NOMO-1 (cell line): ENCODE measurements at regions not wholly inside any gene's neighbourhood (a gene's known extent, or its start where the extent isn't known, plus 50 kb on each side); places are given as distances from the start of the nearest gene placed in this dataset.

Experiments used
- DNase-seq, 2 experiments: peaks; one replicate each; lab custom pipeline; 2025; ENCODE audit not compliant: unreplicated experiment in 2 of 2; lab: John Stamatoyannopoulos, UW

DNA sequence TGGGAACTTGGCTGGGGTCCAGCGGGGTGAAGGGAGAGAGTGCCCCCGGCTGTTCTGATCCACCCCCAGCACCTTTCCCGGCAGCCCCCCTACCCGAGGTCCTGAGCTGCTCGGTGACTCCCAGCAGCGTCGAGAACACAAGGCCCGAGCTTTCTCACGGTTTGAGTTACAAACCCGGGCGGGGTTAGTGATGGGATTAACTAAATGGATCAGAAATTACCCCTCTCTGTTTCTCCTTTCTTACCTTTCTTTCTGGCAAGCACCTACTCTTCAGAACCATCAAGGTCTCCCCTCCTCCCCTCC lies 139.4 kb upstream of the GPC1 start:
- no peak for DNase-seq

- no peak for DNase-seq
Observed at GRCh38 chr2:240296476-240297255, 138.8 kb upstream of the GPC1 start.

GRCh38 chr2:240297256-240298116 lies 138.0 kb upstream of the GPC1 start:
- DNase-seq = no peak

DNA sequence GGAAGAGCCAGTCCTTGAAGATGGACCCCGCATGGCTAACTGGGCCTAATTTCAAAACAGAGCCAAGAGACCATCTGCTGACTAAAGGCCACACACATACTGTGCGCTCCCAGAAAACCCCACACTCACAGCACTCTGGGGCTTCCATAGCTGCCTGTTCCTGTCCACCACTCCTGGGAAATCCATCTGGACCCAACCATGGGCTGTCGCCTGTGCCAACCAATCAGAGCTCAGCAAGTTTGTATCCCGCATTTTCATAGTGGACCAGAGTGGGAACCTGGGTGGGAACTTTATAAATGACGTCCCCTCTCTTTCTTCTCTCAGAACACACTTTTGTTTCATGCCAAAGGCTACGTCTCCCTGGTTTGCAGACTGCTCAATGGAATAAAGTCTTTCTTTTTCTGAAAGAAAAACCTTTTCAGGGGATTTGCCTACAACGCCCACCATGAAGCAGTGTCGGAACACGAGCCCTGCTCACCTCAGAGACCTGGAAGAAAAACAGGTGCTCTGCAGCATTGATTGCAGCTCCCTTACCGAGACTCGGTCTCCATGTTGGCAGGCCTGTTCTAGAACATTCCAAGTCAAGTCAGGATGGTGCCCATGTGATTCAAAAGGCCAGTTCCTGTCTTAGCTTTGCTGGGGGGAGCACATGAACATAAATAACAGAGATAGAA lies 137.2 kb upstream of the GPC1 start:
- DNase-seq = no peak

- DNase-seq = no peak
Observed at GRCh38 chr2:240298803-240299709, 136.4 kb upstream of the GPC1 start.

DNA sequence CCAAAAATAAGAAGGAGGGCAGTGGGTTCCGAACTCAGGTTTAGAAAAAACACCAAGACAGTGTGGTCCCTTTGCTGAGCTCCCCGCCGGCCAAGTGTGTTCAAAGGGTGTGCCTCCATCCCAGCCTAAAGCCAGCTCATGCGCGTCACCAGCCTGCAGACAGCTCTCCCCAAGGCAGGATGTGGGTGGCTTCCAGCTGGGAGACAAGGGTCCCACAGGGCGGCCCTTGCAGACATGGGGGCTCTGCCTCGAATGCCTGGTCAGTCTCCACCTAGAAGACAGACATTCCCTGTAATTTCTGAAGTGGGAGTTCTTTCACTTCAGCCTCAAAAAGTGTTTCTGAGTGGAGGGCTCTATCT lies 135.8 kb upstream of the GPC1 start:
- DNase-seq = no peak

DNA sequence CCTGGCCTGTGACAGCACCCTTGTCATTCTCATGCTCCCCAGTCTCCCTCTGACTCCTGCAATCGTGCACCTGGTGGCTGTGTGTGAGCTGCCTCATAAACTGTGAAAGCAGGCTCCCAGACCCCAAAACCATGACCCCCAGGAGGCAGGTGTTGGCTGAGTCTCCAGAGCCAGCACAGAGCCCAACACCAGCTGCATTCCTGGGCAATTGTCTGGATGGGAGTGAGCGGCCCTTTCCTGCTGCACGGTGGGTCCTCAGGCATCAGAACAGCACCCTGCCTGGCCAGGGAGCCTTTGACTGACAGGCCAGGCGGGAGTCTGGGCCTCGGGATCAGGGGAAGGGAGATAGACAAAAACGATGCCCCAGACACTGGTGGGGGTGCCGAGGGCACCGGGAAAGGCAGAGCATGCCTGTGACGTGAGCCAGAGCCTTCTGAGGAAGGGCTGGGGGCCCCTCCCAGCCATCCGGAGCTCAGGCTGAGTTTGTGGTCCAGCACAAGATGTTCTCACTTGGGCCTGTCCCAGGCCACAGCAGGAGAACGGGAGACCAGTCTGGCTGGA lies 135.1 kb upstream of the GPC1 start:
- no peak for DNase-seq

DNA sequence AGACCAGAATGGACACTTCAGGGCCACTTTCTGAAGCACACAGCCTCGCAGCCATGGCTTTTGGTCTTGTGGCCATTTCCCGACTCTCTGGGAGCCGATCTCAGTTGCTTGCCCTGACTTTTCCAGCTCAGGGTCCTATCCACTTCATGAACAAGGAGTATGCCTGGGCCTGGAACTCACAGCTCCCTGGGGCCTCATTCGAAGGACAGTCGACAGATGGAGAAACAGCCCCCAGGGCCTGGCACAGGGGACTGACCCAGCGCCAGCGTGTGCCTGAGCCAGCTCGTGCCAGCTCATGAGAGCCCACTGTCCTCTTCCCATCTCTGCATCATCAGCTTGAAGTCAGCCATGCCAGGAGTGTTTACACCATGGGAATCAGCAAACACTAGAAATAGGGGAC lies 134.6 kb upstream of the GPC1 start:
- no peak for DNase-seq

GRCh38 chr2:240301256-240301795 lies 134.1 kb upstream of the GPC1 start:
- DNase-seq = no peak

GRCh38 chr2:240302041-240302440 lies 133.4 kb upstream of the GPC1 start:
- DNase-seq = no peak

DNA sequence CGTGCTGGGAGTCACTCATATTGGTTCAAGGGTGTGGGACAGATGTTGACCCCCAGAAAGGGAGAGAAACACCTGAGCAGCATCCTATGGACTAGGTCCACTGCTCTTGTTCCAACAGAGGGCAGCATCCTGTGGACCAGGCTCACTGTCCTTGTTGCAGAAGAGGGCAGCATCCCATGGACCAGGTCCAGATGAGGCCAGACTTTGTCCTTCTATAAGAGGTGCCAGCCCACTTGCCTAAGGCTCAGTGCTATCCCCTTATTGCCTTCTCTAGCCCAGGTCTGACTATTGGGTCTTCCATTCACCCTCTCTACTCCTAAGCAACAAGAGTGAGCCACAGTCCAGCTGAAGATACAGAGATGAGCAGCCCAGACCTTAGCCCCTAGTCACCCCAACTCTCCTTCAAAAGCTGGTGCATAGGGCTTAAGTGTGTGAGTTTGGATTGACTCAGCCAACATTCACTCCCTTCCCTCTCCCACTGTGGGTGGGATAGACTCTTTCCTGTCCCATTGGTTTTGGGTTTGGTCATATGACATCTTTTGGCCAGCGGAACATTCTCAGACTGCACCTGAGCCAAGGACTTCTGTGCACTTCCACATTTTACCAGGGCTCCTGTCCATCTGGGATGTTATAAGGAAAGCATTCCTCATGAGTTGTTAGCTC lies 132.4 kb upstream of the GPC1 start:
- no peak for DNase-seq

DNA sequence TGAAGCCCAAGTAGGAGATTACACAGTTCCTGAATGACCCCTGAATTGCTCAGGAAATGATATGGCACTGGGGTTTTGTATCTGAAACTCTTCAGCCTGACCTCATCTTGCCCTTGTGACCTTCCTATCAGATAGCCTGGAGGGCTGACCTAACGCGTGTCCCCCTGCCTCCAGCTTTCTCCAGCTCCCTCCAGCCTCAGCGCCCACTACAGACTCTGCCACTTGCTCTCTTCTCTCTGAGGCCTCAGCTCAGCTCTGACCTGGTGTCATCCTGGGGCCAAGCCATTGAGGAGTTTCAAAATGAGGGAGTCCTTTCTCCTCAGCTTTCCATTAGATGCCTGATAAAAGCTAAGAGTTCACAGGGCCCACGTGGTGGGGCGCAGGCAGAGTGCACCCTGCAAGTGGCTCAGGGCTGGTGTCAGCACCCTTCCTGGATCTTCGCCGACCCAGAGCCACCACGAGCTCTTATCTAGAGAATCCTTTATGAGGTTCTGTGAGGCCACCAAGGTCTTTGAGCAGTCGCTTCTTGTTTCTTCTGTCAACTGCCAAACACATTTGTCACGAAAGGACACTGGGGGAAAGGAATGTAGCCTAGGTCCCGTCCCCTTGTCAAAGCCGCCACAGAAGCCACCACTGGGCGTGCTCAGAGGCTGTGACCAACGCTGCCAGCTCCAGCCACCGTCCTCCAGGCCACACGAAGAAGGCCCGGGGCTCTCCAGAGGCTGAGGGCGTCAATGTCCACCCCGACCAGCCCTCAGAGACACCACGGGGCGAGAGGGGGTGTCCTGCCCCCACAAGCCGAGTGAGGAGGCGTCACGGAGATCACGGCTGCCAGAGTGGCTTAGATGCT lies 131.3 kb upstream of the GPC1 start:
- DNase-seq = no peak

DNA sequence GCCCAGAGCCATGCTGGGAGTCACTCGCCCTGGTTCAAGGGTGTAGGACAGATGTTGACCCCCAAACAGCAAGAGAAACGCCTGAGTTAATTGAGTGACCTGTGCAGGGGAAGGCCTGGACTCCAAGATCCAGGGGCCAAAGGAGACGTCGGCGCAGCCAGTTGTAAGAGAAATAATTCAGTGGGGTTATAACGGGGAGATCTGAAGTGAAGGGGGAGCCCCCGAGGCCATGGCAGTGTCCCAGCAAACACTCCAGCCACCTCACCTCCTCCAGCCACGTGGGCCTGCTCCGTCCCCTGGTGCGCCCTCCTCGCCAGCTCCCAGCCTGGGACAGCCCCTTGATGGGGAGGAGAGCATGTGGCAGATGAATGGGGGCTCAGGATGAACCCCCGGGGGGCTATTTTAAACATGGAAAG lies 130.7 kb upstream of the GPC1 start:
- no peak for DNase-seq

DNA sequence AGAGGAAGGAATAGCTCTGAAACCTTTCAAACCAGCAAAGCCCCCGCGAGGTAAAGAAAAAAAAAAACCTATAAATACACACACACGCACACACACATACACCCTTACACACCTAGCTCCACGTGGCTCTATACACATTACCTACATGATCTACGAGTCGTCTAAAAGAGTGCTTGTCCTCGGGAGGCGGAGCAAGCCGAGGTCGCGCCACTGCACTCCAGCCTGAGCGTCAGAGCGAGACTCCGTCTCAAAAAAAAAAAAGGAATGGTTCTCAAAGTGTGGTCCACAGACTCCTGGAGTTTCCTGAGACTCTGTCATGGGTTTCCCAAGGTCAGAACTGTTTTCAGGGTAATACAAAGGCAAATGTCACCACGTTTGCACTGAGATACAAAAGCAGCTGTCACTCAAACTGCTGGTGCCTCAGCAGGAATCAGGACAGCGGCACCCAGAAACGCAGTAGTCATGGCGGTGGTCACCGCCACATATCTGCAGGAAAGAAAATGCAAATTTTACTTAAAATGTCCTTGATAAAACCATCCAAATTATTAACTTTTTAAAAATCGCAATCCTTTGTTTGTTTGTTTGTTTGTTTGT lies 130.0 kb upstream of the GPC1 start:
- no peak for DNase-seq

- no peak for DNase-seq
Observed at GRCh38 chr2:240306185-240306584, 129.3 kb upstream of the GPC1 start.

DNA sequence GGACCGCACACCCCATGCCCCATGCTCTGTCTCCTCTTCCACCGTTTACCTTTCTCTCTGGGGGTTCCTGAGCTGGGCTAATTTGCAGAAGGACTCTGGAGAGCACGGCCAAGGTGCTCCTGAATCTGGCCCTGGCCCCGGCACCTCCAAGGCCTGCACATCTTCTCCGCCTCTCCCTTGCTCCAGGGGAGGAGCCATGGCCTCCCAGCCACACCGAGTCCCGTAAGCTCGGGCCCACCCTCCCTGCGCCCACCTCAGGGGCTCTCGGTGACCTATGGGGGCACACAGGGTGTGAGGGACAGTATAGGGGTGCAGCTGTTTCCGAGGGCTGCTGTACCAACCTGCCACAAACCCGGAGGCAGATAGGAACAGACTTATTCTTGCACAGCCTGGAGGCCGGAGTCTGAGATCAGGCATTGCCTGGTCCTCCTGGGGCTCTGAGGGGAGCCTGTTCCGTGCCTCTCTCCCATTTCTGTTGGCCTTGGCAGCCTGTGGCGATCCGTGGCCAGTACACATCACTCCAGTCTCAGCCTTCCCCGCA lies 127.3 kb upstream of the GPC1 start:
- no peak for DNase-seq

DNA sequence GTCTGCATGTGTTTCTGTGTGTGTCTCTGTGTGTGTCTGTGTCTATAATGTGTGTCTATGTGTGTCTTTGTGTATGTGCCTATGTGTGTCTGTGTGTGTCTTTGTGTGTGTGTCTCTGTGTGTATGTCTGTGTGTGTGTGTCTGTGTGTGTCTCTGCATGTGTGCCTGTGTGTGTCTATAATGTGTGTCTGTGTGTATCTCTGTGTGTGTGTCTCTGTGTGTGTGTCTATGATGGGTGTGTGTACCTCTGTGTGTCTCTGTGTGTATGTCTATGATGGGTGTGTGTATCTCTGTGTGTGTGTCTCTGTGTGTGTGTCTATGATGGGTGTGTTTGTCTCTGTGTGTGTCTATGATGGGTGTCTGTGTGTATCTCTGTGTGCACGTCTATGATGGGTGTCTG lies 126.2 kb upstream of the GPC1 start:
- no peak for DNase-seq

DNA sequence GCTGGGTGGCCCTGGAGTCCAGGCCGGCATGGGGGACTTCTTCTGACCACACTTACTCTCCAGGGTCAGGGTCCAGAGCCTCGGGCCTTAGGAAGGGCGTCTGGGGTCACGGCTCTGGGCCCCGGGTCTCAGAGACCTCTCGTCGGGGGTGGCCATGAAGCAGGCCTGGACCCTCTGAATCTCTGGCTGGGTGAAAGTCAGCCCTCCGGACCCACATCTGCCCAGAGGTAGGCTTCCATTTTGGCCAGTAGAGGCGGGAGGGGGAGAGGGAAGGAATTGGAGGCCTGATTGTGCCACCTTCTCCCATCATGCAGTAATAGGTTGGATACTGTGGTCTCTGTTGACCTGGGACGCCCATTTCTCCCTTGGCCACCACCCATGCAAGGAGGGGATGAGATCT lies 125.3 kb upstream of the GPC1 start:
- no peak for DNase-seq
